Right cardiac atrium (tissue), 5 donors: ENCODE measurements at regions not wholly inside any gene's neighbourhood (a gene's known extent, or its start where the extent isn't known, plus 50 kb on each side); places are given as distances from the start of the nearest gene placed in this dataset.
"Not testable (repeated sequence)": the region's sequence is repeated elsewhere in the genome, so short reads cannot be mapped to it uniquely, and the experiment has no call there.

ENCODE experiments used
- ATAC-seq, 2 donors: fragments of 200-7000 bp; cut with Tn5 transposase; one replicate each; pipeline versions ENCODE4 v1.8.0 to v1.9.1; 2020; ENCODE audit warnings: moderate library complexity in 2 of 2, mild to moderate bottlenecking in 1 of 2
- DNase-seq, 3 donors: peaks; one replicate each; pipeline ENCODE4 v3.0.0-alpha.2; 2020
- H3K27ac ChIP-seq: one replicate; pipeline ENCODE4 v1.5.1; 2013; ENCODE audit warnings: mild to moderate bottlenecking, low read length, control low read depth, moderate library complexity
- H3K27me3 ChIP-seq: one replicate; pipeline ENCODE4 v1.6.1; 2013; ENCODE audit not compliant: control insufficient read depth, insufficient read depth
- H3K4me1 ChIP-seq: one replicate; pipeline ENCODE4 v1.6.1; 2013; ENCODE audit warnings: low read length; ENCODE audit not compliant: control insufficient read depth, insufficient read depth
- H3K4me3 ChIP-seq: one replicate; pipeline ENCODE4 v1.5.1; 2013; ENCODE audit warnings: low read length, control low read depth
- H3K9me3 ChIP-seq: one replicate; pipeline ENCODE4 v1.6.1; 2013; ENCODE audit warnings: low read length; ENCODE audit not compliant: control insufficient read depth
- WGBS: extraction: QIAGEN DNeasy Blood & Tissue Kit; methylation state at CpG from one replicate; pipeline ENCODE4 v1.1.7; 2013; 5-methylcytosine and 5-hydroxymethylcytosine counted together
- intact Hi-C, 4 donors: fragments of 100-400 bp; cut with DNase I; formaldehyde crosslinking; loops; one replicate each; pipeline versions ENCODE4 v1.11.0 to v1.14.0; 2022 to 2023
- donor health status: healthy with polysubstance abuse.
- donor health status: DM: no; HTN: yes; CAD: no.
- donor health status: DM: no; HTN: no; CAD: no.
- donor health status: DM: no; HTN: yes; CAD: no; lungs with severe emphysema.
- donor health status: DM: yes; HTN: yes; CAD: no.

- H3K4me1 ChIP-seq, H3K4me3 ChIP-seq, ATAC-seq, DNase-seq, intact Hi-C loops, H3K27me3 ChIP-seq, H3K9me3 ChIP-seq, H3K27ac ChIP-seq: not testable (repeated sequence)
- 72% methylated on average over 10 of the region's 10 CpGs for WGBS
Measured at GRCh38 chr13:46467694-46468093, 80.6 kb upstream of the RUBCNL start.

- H3K4me1 ChIP-seq, DNase-seq, H3K9me3 ChIP-seq, H3K27me3 ChIP-seq, H3K4me3 ChIP-seq, ATAC-seq, H3K27ac ChIP-seq, intact Hi-C loops: not testable (repeated sequence)
- 73% methylated on average over 7 of the region's 7 CpGs for WGBS
Measured at GRCh38 chr13:46466074-46466473, 79.0 kb upstream of the RUBCNL start.

GRCh38 chr13:46463719-46464118 is 76.7 kb upstream of the RUBCNL start:
- no peaks in the 10 kb centered on the region for H3K4me1 ChIP-seq
- 90% methylated on average over 23 of the region's 23 CpGs for WGBS
- no peaks in the 10 kb centered on the region for H3K27me3 ChIP-seq
- DNase-seq (no peak), ATAC-seq (no peak)
- H3K27ac ChIP-seq: no peak overlapping the region
- H3K9me3 ChIP-seq: no peaks in the 10 kb centered on the region
- no peak overlapping the region for H3K4me3 ChIP-seq
- intact Hi-C loops: no loop called here

GRCh38 chr13:46460223-46460622 is 73.2 kb upstream of the RUBCNL start:
- 87% methylated on average over 4 of the region's 4 CpGs for WGBS
- intact Hi-C loops, H3K4me3 ChIP-seq, H3K4me1 ChIP-seq, DNase-seq, H3K27ac ChIP-seq, ATAC-seq, H3K9me3 ChIP-seq, H3K27me3 ChIP-seq: not testable (repeated sequence)

- H3K4me3 ChIP-seq, ATAC-seq, DNase-seq, H3K4me1 ChIP-seq, intact Hi-C loops, H3K27me3 ChIP-seq, H3K9me3 ChIP-seq, H3K27ac ChIP-seq: not testable (repeated sequence)
- 75% methylated on average over 2 of the region's 2 CpGs for WGBS
Measured at GRCh38 chr13:46457255-46457654, 70.2 kb upstream of the RUBCNL start.

GRCh38 chr13:46455924-46456323 is 68.9 kb upstream of the RUBCNL start:
- WGBS: 51% methylated on average over 4 of the region's 4 CpGs
- H3K27ac ChIP-seq, DNase-seq, H3K27me3 ChIP-seq, H3K4me3 ChIP-seq, intact Hi-C loops, H3K4me1 ChIP-seq, H3K9me3 ChIP-seq: not testable (repeated sequence)
- ATAC-seq: peak; percentile 39 to 57

- WGBS: 70% methylated on average over 3 of the region's 3 CpGs
- H3K4me3 ChIP-seq, ATAC-seq, intact Hi-C loops, H3K4me1 ChIP-seq, H3K9me3 ChIP-seq, H3K27me3 ChIP-seq, DNase-seq, H3K27ac ChIP-seq: not testable (repeated sequence)
Measured at GRCh38 chr13:46451145-46451544, 64.1 kb upstream of the RUBCNL start.

- H3K27me3 ChIP-seq, H3K4me3 ChIP-seq, ATAC-seq, DNase-seq, H3K4me1 ChIP-seq, intact Hi-C loops, H3K9me3 ChIP-seq, H3K27ac ChIP-seq: not testable (repeated sequence)
- 38% methylated on average over 2 of the region's 2 CpGs for WGBS
Measured at GRCh38 chr13:46449949-46450348, 62.9 kb upstream of the RUBCNL start.

- intact Hi-C loops, H3K27ac ChIP-seq, H3K9me3 ChIP-seq, DNase-seq, H3K27me3 ChIP-seq, H3K4me1 ChIP-seq, H3K4me3 ChIP-seq, ATAC-seq: not testable (repeated sequence)
- 63% methylated on average over 3 of the region's 4 CpGs for WGBS
Measured at GRCh38 chr13:46448148-46448547, 61.1 kb upstream of the RUBCNL start.

- H3K9me3 ChIP-seq, H3K4me1 ChIP-seq, H3K27me3 ChIP-seq, intact Hi-C loops, H3K27ac ChIP-seq, H3K4me3 ChIP-seq: not testable (repeated sequence)
- ATAC-seq (peak in 1 of 2 donors; percentile 13), DNase-seq (peak; percentile 9 to 53 (median 42))
- WGBS: 53% methylated on average over 40 of the region's 40 CpGs
Measured at GRCh38 chr13:46437808-46438404, 50.9 kb upstream of the RUBCNL start.
